Activated naive CD4-positive, alpha-beta T cell (primary cell): ENCODE measurements at regions not wholly inside any gene's neighbourhood (a gene's known extent, or its start where the extent isn't known, plus 50 kb on each side); places are given as distances from the start of the nearest gene placed in this dataset.
"Not testable (repeated sequence)": the region's sequence is repeated elsewhere in the genome, so short reads cannot be mapped to it uniquely, and the experiment has no call there.

Source experiments
- DNase-seq, 4 experiments: peaks; one replicate each; lab custom pipeline; 2025; lab: John Stamatoyannopoulos, UW

DNA sequence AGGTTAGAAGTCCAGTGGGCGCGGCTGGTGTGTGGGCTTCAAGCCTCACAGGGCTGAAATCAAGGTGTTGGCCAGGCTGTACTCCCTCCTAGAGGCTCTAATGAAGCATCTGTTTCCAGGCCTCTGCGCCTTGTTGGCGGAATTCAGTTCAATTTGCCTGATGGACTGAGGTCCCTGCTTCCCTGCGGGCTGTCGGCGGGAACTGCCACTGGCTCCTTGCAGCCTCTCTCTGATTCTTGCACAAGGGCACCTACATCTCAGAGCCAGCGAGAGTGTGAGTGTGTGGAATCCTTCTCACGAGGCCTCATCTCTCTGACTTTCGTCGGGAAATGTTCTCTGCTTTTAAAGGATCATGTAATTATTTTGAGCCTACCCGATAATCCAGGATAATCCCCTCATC lies 128.6 kb downstream of the DLEU7 start:
- DNase-seq = no peak

DNA sequence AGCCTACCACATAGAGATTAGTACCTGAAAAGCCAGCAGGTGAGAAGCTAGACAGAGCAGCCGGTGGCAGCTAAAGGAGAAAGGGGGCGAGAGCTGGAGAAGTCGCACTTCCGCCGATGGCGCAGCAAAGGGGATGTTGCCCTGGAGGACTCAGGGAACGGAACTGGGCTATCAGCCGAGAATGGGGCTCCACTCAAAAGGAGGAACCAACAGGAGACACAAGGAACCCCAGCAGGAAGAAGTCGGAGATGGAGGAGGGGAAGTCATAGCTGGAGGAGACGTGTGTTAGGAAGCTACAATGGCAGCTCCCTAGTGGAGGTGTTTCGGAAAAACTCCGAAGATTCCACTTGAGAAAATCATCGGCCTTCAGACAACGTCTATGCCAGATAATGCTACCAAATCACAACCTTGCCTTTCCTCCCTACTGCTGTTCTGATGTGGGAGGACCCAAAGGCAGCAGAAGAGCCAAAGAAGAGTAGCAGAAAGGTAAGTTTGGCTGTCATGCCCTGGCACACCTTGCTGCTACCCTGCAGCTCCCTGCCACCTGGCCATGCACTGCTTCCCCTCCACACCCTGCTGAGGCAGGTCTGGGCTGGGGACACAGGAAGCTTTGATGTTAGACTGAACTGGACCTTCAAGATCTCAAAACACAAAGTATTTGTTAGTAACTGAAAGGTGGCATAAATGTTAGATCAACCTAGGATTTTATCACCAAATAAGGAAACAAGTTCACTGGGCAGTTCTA lies 127.9 kb downstream of the DLEU7 start:
- no peak for DNase-seq

DNA sequence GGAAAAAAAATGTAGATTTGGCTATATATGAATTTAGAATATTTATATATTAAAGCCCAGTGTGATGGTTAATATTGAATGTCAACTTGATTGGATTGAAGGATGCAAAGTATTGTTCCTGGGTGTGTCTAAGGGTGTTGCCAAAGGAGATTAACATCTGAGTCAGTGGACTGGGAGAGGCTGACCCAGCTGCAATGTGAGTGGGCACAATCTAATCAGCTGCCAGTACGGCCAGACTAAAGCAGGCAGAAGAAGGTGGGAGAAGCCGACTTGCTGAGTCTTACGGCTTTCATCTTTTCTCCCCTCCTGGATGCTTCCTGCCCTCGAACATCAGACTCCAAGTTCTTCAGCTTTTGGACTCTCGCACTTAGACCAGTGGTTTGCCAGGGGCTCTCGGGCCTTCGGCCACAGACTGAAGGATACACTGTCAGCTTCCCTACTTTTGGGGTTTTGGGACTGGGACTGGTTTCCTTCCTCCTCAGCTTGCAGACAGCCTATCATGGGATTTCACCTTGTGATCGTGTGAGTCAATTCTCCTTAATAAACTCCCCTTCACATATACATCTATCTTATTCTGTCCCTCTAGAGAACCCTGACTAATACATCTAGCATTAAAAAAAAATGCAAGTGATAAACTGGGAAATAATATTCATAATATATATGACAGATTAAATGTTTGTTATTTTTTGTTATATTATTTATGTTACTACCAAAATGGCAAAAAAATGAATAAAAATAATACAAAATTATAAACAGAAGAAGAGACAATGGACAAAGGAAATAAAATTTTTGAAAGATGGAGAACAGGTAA lies 122.4 kb downstream of the DLEU7 start:
- no peak for DNase-seq

DNA sequence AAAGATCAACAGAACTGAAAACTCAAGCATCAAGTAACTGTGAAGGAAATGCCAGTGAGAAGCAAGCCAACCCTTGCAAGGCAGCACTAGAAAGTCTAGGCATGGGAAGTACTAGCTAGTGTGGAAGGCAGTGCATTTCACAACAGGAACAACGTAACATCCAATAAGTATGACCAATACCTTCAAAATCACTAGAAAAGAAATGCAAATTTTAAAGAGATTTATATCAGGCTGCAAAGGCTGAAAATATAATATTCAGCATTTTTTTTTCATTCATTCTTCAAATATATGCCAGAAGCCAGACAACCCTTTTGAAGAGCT lies 121.9 kb downstream of the DLEU7 start:
- no peak for DNase-seq

DNA sequence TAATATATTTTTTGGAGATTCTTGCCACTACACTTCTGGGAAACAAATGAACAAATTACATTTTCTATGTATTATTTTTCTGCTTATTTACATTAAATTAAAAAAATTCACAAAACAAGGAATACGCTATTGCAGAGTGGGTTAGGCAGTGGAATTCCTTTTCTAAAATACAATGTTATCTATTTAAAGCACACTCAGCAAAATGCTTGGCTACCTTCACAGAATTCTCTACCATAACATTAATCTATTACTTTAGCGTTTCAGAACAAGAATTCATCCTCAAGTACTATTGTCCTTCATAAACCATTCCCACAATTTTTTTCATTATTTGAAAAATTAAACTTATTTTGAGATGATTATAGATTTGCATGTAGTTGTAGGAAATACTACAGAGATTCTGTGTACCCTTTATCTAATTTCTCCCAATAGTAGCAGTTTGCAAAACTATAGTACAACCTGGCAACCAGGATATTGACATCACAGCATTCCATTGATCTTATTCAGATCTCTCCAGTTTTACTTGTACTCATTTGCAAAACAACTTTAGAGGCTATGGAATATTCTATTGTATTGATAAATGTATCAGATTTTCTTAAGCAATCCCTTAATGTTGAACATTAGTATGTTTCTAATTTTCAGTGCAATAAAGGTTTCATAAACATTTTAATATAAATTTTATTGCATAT lies 120.9 kb downstream of the DLEU7 start:
- DNase-seq = no peak

DNA sequence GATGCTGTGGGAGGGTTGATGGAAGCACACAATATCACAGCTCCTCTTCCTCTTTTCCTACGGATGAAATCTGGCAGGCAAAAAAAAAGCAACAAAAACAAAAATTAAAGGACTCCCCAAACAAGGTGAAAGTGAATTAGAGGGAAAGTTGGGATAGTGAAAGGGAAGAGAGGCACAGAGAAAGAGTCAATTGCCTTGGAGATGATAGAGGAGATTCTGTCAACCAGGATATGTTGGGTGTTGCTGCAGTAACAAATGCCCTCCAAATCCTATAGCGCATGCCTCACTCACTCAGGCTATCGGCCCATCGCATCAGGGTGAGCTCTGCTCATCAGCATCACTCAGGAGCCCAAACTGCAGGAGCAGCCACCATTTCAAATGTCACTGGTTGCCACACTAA lies 119.1 kb downstream of the DLEU7 start:
- DNase-seq = no peak

DNA sequence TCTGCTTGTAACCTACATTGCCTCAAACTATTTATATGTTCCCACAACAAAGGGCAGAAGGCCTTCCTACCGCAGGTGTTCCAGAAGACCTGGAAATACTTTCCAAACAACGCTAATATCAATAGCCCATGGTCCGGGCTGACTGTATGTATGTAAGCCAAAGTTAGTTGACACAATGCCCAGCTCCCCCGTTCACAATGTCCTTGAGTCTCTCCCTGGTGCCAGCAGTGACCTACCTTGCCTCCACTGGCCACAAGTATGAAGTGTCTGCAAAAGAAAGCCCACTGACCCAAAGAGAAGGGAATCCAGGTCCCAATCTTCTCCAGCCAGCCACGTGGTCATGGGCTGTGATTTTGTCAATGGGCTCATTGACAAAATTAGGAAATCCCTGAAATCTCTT lies 118.6 kb downstream of the DLEU7 start:
- DNase-seq = no peak

DNA sequence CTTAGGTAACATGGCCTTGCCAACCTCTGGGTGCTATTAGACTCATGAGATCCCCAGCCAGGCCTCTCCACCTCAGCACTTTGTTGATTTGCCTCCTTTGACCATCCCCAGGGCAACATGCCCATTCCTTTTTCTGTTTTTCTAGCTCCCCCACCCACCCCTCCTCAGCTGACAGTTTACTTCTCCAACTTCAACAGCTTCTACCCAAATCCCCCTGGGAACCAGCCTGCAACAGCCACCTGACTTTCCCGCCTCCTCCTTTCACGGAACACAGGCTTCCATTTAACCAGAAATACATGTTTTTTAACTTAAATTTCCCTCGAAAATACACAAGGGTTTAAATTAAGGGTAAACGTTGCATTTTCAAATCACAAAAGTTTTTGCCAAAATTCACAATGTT lies 117.3 kb downstream of the DLEU7 start:
- DNase-seq = no peak

DNA sequence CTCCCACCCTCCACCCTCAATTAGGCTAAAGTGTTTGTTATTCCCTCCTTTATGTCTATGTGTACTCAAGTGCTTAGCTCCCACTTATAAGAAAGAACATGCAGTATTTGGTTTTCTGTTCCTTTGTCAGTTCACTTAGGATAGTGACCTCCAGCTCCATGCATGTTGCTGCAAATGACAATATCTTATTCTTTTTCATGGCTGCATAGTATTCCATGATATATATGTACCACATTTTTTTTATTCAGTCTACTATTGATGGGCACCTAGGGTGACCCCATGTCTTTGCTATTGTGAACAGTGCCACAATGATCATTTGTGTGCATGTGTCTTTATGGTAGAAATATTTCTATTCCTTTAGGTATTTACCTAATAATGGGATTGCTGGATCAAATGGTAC lies 114.3 kb downstream of the DLEU7 start:
- DNase-seq = no peak

DNA sequence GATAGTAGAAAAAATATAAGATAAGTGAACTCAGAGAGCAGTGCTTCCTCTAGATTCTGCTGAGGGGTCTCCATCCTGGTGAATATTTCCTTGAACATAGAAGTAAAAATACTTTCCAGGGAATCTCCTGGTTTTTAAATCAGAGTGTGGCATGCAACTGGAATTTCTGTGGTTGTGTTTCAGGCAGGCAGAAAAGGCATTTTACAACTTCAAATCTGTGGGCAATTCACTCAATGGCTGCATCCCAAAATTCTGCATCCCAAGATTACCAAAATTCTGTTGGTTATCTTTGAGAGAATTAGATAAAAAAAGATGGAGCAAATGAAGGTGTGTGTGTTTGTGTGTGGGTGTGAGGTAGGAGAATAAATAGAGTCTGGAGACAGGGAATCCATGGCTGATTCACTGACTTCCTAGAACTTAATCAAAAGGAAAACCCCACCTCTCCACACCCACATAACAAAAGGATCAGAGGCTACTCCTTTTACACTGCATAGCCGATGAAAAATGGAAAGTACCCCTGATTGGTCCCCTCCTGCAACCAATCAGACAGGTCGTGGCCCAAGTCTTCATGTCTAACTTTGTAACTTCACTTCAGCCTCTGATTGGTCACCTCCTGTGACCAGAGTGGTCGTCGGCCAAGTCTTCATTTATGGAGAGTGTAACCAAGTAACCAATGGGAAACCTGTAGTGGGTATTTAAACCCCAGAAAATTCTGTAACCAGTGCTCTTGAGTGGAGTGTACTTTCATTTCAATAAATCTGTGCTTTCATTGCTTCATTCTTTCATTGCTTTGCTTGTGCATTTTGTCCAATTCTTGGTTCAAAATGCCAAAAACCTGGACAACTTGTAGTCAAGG lies 112.8 kb downstream of the DLEU7 start:
- DNase-seq = no peak

DNA sequence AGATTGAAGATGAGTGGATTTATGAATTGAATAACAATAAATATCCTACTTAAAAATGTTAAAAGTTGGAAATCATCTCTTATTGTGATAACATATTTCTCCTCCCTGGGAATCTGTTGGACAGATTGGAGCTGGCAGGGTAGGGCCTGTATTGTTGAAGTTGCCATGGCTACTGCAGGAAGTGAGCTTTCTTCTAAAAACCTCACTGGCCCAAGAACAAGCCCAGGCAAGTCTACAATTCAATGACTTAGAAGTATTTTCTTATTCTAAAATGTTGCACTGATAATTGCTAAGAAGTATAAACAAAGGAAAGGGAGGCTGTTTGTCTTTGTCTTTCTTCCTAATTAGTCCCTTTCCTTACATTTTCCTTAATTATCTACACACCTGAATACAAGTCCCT lies 112.1 kb downstream of the DLEU7 start:
- DNase-seq = no peak

DNA sequence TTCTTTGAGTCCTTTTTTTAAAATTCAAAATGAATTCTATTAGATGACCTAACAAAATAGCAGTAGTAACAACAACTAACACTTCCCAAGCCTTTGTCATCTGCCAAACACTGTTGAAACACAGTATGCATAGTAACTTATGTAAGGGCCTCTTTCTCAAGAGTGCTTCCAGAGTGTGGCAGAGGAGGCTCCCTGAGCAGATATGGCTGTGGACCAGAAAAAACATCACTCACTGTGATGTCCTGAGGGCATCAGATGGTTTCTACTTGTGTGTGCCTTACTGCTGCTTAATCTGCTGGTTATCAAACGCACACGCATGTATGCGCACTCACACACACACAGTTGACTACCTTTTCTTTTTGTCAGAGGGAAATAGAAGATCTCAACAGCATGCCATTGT lies 110.8 kb downstream of the DLEU7 start:
- no peak for DNase-seq

DNA sequence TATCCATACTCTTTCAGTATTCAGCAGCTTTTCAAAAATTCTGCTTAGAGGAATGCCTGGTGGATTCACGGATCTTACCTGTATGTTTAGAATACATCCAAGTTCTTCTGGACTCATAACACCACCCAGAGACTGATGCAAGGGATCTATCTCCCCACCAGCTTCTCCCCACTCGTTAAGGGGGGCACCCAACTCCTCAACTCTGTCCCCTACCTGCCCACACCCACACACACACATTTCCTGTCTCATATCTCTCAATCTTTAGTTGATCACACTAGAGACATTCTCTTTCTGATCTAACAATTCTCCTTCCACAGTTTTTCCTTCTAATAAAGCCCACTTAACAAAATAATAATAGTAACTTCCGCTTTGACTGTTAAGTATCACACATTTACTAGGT lies 110.1 kb downstream of the DLEU7 start:
- no peak for DNase-seq

DNA sequence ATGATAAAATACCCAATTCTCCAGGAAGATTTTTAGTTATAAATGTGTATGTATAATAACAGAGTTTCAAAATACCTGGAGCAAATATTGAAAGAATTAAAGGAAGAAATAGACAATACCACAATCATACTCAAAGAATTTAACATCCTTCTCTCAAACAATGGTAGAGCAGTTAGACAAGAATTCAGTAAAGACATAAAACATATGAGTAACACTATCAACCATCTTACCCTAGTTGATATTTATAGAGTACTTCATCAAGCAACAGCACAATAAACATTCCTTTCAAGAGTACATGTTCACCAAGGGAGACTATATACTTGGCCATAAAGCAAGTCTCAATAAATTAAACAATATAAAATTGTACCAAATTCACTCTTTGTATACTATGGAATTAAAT lies 108.4 kb downstream of the DLEU7 start:
- no peak for DNase-seq

DNA sequence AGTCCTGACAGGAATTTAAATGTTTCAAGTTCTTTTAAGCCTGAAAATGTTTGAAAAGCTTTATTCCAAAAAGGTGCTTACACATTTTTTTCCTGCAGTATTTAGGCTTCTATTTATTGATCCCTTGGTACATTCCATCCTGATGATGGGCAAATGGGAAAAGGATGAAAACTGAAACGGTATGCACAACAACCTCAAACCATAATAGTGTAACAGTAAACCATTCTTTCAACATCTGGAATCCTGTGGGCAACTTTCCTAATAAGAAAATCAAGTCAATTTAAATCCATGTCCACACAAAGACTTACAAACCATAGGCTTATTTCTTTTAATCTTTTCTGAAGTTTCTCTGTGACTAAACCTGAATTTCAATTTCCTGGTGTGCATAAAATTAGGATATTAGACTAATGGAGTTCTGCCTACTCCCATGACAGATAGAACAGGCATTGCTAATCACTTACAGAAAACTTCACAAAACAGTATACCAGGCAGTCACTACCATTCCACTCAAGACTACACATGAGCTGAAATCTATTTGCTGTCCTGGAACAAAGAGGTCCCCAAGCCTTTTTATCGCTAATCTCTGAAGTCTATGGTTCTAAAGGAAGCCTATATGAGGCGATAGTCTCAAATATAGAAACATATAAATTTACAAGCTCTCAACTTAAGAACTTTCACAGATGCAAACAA lies 103.3 kb downstream of the DLEU7 start:
- DNase-seq = no peak

DNA sequence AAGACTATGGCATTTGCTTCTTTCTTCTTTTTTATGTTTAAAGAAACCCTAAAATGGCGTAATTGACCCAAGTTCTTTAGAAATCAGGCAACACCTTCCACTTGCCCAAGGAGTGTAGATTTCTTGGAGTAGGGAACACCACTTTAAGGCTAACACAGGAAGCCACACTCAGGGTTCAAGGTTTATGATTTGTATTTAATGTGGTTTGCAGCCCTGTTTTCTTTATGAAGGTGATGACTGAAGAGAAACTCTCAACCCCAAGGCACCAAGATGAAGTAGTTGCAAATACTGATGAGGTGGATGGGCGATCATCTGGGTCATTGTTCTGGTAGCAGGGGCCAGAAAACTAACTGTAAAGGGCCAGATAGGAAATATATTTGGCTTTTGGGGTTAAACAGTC lies 101.1 kb downstream of the DLEU7 start:
- no peak for DNase-seq

DNA sequence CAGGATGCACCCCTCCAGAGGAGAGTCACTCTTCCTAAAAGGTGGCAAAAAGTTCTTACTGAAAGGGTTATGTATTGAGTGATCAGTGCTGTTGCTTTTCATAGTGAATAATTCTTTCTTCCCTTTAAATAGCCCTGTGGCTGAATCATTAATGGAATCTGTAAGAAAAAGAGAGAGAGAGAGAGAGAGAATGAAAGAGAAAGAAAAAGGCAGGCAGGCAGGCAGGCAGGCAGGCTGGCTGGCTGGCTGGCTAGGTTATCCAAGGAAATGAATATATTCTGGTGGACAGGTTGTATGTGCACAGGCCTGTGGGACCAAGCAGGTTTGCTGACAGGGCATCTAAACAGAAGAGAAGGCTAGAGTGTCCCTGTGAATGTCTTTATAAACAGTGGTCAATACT lies 100.5 kb downstream of the DLEU7 start:
- no peak for DNase-seq

DNA sequence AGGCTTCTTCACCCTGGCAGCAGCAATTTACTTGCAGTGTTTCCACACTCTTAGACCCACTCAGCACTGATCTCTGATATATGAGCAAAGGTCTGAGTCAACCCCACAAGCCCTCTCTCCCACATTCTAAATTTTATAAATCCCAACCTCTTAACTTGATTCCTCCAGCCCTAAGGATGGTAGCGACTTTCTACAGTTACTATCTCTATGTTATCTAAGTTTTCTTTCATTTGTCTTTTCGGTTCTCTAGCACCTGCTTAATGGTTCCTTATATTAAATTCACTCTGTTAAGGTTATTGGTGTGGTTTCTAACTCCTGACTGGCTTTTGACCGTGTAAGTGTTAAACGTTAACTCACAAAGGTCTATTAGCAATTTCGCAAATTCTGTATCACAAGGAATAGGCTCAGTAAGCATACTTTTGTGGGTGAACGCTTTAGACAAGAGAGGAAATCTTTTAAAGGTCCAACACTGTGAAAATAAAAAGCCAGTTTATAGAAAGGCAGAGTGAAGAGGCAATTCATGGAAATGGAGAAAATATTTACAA lies 99.3 kb downstream of the DLEU7 start:
- DNase-seq = no peak

DNA sequence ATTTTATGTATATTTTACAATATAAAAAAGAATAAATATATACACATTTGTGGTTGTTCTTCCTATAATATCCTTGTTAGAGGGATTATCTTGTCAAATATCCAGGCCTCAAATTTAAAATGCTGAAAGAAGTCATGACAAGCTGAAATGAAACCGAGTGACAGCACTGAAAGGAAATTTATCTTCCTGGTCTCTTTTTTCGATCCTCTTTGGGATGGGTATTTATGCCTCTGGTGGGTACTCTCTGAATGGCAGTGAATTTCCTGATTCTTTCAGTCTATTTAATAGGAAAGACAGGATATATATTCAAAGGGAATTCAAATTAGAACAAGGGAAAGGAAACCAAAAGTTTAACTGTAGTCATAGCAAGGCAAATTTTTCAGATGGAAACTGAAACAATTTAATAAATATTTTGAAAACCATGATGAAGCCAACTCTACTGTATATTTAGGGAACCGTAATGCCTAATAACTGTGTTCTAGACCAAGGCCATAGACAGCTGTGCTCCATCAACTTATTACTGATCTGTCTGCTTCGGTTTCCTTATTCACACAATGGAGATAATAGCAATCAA lies 97.9 kb downstream of the DLEU7 start:
- no peak for DNase-seq

DNA sequence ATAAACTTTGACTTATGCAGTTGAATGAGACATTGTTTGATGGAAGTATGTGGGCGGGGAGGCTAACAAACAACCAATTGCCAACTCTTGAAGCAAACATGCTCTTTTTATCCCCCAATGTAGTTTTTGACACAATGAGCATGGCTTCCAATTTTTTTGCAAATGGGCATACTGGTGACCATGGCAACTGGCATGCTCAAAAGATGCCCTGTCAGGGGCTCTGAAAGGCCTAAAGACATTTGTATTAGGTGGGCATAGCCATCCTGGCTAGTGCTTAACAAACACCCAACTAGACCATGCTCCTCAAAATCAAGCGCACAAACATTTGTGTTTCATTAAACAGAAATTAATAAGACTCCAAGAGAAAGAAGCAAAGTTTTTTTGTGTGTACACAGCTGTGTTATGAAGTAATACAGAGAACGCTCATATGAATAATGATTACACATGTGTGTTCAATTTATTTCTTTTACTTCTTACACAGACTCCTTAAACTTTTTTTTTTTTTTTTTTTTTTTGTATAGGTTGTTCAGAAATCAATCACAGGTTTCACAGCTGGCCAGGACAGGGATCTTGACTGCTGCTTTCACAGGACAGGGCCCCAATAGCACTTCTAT lies 95.6 kb downstream of the DLEU7 start:
- no peak for DNase-seq

DNA sequence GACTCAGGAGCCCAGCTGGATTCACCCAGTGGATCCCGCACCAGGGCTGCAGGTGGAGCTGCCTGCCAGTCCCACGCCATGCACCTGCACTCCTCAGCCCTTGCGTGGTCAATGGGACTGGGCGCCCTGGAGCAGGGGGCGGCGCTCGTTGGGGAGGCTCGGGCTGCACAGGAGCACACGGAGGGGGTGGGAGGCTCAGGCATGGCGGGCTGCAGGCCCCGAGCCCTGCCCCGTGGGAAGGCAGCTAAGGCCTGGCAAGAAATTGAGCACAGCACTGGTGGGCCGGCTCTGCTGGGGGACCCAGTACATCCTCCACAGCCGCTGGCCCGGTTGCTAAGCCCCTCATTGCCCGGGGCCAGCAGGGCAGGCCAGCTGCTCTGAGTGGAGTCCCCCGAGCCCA lies 90.3 kb downstream of the DLEU7 start:
- DNase-seq = not testable (repeated sequence)
